Caco-2 (cell line): ENCODE measurements at regions not wholly inside any gene's neighbourhood (a gene's known extent, or its start where the extent isn't known, plus 50 kb on each side); places are given as distances from the start of the nearest gene placed in this dataset.
"Not testable (repeated sequence)": the region's sequence is repeated elsewhere in the genome, so short reads cannot be mapped to it uniquely, and the experiment has no call there.

ENCODE experiments used
- BruUV-seq: library from RNA; stranded (reverse); fragments of 400-500 nt; replicated peaks from 2 replicates; lab custom pipeline; 2021; lab: Mats Ljungman, UMichigan
- CTCF ChIA-PET: fragments of 300-600 bp; sonication (Branson Sonifier 250); formaldehyde crosslinking; loops from one replicate; lab custom pipeline; 2022; ENCODE audit warnings: antibody characterized with exemption; lab: Charles Lee
- POLR2A ChIA-PET: fragments of 300-600 bp; sonication (Branson Sonifier 250); formaldehyde crosslinking; loops from one replicate; lab custom pipeline; 2022; ENCODE audit warnings: antibody characterized with exemption; lab: Charles Lee
- DNase-seq, 2 experiments: peaks; one replicate each; pipeline versions ENCODE4 v3.0.0 to v3.0.0-alpha.2; 2020 to 2022
- H3K27me3 ChIP-seq: replicated peaks from 2 replicates; pipeline ENCODE4 v1.6.0; 2011; ENCODE audit warnings: low read length; ENCODE audit not compliant: control insufficient read depth, insufficient read depth
- H3K36me3 ChIP-seq: 2 replicates; pipeline ENCODE4 v1.5.1; 2011; ENCODE audit warnings: low read length; ENCODE audit not compliant: control insufficient read depth, insufficient read depth
- H3K4me1 ChIP-seq: fragments of 250-450 bp; sonication (Bioruptor Pico); 2 replicates; pipeline ENCODE4 v1.5.1; 2020; ENCODE audit warnings: mild to moderate bottlenecking
- H3K4me3 ChIP-seq: 2 replicates; pipeline ENCODE4 v1.5.1; 2011; ENCODE audit warnings: low read depth, mild to moderate bottlenecking, control low read depth, low read length
- H3K9me3 ChIP-seq: fragments of 250-450 bp; sonication (Bioruptor Pico); 2 replicates; pipeline ENCODE4 v1.5.1; 2020; ENCODE audit warnings: mild to moderate bottlenecking, moderate library complexity
- H3K27ac Mint-ChIP-seq: one replicate; pipeline ENCODE4 v1.8.0; 2022; ENCODE audit warnings: mixed read lengths; ENCODE audit not compliant: unreplicated experiment
- H3K27me3 Mint-ChIP-seq: one replicate; pipeline ENCODE4 v1.8.0; 2022; ENCODE audit warnings: mixed read lengths; ENCODE audit not compliant: insufficient read depth, unreplicated experiment
- H3K36me3 Mint-ChIP-seq: one replicate; pipeline ENCODE4 v1.8.0; 2022; ENCODE audit warnings: mild to moderate bottlenecking, mixed read lengths; ENCODE audit not compliant: insufficient read depth, unreplicated experiment
- H3K4me1 Mint-ChIP-seq: one replicate; pipeline ENCODE4 v1.8.0; 2022; ENCODE audit warnings: low read depth, mixed read lengths; ENCODE audit not compliant: unreplicated experiment
- H3K4me3 Mint-ChIP-seq: one replicate; pipeline ENCODE4 v1.8.0; 2022; ENCODE audit warnings: mild to moderate bottlenecking, moderate library complexity, mixed read lengths; ENCODE audit not compliant: unreplicated experiment
- H3K9me3 Mint-ChIP-seq: one replicate; pipeline ENCODE4 v1.8.0; 2022; ENCODE audit warnings: mixed read lengths; ENCODE audit not compliant: unreplicated experiment
- intact Hi-C: fragments of 100-400 bp; cut with micrococcal nuclease; formaldehyde crosslinking; loops from one replicate; pipeline ENCODE4 v1.10.0; 2022; ENCODE audit not compliant: unreplicated experiment
- TF ChIP-seq, protein P1 (sequence below), 2 experiments: fragments of 200-600 bp in 1 of 2; IDR thresholded peaks; 1 replicate in 1 of 2; 2 replicates in 1 of 2; pipeline versions ENCODE4 v1.5.1 to v1.8.0; 2011 to 2022; ENCODE audit warnings: antibody characterized with exemption in 1 of 2, control low read depth in 1 of 2, inconsistent platforms in 1 of 2, low read depth in 1 of 2, low read length in 1 of 2, mild to moderate bottlenecking in 1 of 2, moderate library complexity in 1 of 2; ENCODE audit not compliant: insufficient read depth in 1 of 2, severe bottlenecking in 1 of 2, unreplicated experiment in 1 of 2

- H3K4me1 Mint-ChIP-seq: no peaks in the 10 kb centered on the region
- peaks cover 13% of the 10 kb centered on the region for H3K9me3 Mint-ChIP-seq
- CTCF ChIA-PET: no interaction called here
These were observed 411.6 kb downstream of the NEBL start for GRCh38 chr10:20485554-20485953.

GRCh38 chr10:20481054-20481453 is 416.1 kb downstream of the NEBL start:
- no TSS peak for BruUV-seq
- no peaks in the 10 kb centered on the region for H3K4me1 Mint-ChIP-seq
- POLR2A ChIA-PET: no interaction called here

More at GRCh38 chr10:20485554-20485953, 411.6 kb downstream of the NEBL start:
- TF ChIP-seq, protein P1, sequence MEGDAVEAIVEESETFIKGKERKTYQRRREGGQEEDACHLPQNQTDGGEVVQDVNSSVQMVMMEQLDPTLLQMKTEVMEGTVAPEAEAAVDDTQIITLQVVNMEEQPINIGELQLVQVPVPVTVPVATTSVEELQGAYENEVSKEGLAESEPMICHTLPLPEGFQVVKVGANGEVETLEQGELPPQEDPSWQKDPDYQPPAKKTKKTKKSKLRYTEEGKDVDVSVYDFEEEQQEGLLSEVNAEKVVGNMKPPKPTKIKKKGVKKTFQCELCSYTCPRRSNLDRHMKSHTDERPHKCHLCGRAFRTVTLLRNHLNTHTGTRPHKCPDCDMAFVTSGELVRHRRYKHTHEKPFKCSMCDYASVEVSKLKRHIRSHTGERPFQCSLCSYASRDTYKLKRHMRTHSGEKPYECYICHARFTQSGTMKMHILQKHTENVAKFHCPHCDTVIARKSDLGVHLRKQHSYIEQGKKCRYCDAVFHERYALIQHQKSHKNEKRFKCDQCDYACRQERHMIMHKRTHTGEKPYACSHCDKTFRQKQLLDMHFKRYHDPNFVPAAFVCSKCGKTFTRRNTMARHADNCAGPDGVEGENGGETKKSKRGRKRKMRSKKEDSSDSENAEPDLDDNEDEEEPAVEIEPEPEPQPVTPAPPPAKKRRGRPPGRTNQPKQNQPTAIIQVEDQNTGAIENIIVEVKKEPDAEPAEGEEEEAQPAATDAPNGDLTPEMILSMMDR (IDR thresholded peaks at IDR 0.05; ENCODE audit: insufficient read depth in 1 of 2, low read depth in 1 of 2, low read length in 1 of 2, severe bottlenecking in 1 of 2, unreplicated experiment in 1 of 2): no peak
- Mint-ChIP-seq H3K36me3 (no peaks in the 10 kb centered on the region), H3K27ac (no peak overlapping the region), H3K27me3 (peaks cover 2% of the 10 kb centered on the region), H3K4me3 (no peak overlapping the region)
- DNase-seq: no peak
- Histone ChIP-seq H3K36me3 (no peaks in the 10 kb centered on the region), H3K9me3 (no peaks in the 10 kb centered on the region), H3K4me3 (no peak overlapping the region), H3K4me1 (no peaks in the 10 kb centered on the region), H3K27me3 (no peaks in the 10 kb centered on the region)
- no TSS peak for BruUV-seq
- POLR2A ChIA-PET: no interaction called here
- intact Hi-C loops: no loop called here

DNA sequence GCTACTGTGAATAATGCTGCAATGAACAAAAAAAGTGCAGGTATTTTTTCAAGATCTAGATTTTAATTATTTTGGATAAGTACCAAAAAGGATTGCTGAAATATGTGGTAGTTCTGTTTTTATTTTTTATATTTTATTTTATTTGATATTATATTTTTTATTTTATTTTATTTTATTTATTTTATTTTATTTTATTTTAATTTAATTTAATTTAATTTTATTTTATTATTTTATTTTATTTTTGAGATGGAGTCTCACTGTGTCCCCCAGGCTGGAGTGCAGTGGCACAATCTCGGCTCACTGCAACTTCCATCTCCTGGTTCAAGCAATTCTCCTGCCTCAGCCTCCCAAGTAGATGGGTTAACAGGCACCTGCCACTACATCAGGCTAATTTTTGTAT is 416.5 kb downstream of the NEBL start:
- BruUV-seq, H3K9me3 ChIP-seq, H3K27ac Mint-ChIP-seq, DNase-seq, POLR2A ChIA-PET, H3K4me1 ChIP-seq, H3K4me3 ChIP-seq, H3K4me3 Mint-ChIP-seq, H3K36me3 Mint-ChIP-seq, H3K27me3 Mint-ChIP-seq, H3K4me1 Mint-ChIP-seq, CTCF ChIA-PET, H3K27me3 ChIP-seq, intact Hi-C loops, H3K36me3 ChIP-seq: not testable (repeated sequence)
- H3K9me3 Mint-ChIP-seq: peaks cover 26% of the 10 kb centered on the region

More at GRCh38 chr10:20481054-20481453, 416.1 kb downstream of the NEBL start:
- no peak overlapping the region for H3K27ac Mint-ChIP-seq
- no peak for DNase-seq
- TF ChIP-seq, protein P1 (IDR thresholded peaks at IDR 0.05; ENCODE audit: insufficient read depth in 1 of 2, low read depth in 1 of 2, low read length in 1 of 2, severe bottlenecking in 1 of 2, unreplicated experiment in 1 of 2): no peak
- H3K27me3 Mint-ChIP-seq: no peaks in the 10 kb centered on the region
- intact Hi-C loops: no loop called here
- no peaks in the 10 kb centered on the region for H3K36me3 Mint-ChIP-seq
- Histone ChIP-seq H3K4me1 (no peaks in the 10 kb centered on the region), H3K4me3 (no peak overlapping the region), H3K27me3 (no peaks in the 10 kb centered on the region), H3K36me3 (no peaks in the 10 kb centered on the region), H3K9me3 (no peaks in the 10 kb centered on the region)
- CTCF ChIA-PET: no interaction called here
- peaks cover 26% of the 10 kb centered on the region for H3K9me3 Mint-ChIP-seq
- no peak overlapping the region for H3K4me3 Mint-ChIP-seq

DNA sequence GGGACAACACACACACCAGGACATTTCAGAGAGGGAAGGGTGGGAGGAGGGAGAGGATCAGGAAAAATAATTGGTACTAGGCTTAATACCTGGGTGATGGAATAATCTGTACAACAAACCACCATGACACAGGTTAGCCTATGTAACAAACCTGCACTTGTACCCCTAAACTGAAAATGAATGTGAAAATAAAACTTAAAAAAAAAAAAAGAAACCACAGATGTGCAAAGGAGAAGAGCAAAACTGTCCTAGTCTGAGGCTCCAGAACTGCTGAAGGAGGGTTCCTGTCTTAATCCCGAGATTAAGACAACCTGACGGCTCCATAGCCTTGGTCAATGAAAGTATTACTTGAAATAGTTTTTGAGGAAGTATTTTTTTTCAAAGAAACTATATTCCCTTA is 423.0 kb downstream of the NEBL start:
- no peak overlapping the region for H3K4me3 Mint-ChIP-seq
- H3K4me1 ChIP-seq: no peaks in the 10 kb centered on the region
- ChIA-PET CTCF (no interaction called here), POLR2A (no interaction called here)
- no peaks in the 10 kb centered on the region for H3K4me1 Mint-ChIP-seq
- peaks cover 2% of the 10 kb centered on the region for H3K27me3 Mint-ChIP-seq
- intact Hi-C loops: no loop called here
- DNase-seq: no peak
- no peak overlapping the region for H3K4me3 ChIP-seq
- no peaks in the 10 kb centered on the region for H3K9me3 ChIP-seq
- H3K36me3 Mint-ChIP-seq: no peaks in the 10 kb centered on the region
- TF ChIP-seq, protein P1 (IDR thresholded peaks at IDR 0.05; ENCODE audit: insufficient read depth in 1 of 2, low read depth in 1 of 2, low read length in 1 of 2, severe bottlenecking in 1 of 2, unreplicated experiment in 1 of 2): no peak
- no peaks in the 10 kb centered on the region for H3K27me3 ChIP-seq
- H3K36me3 ChIP-seq: no peaks in the 10 kb centered on the region
- H3K9me3 Mint-ChIP-seq: no peaks in the 10 kb centered on the region
- H3K27ac Mint-ChIP-seq: no peak overlapping the region
- no TSS peak for BruUV-seq
